K562 (cell line): ENCODE measurements at regions not wholly inside any gene's neighbourhood (a gene's known extent, or its start where the extent isn't known, plus 50 kb on each side); places are given as distances from the start of the nearest gene placed in this dataset.

ENCODE experiments used
- ATAC-seq: fragments of 200-7000 bp; cut with Tn5 transposase; 3 replicates; pipeline ENCODE4 v1.9.1; 2020; ENCODE audit warnings: moderate library complexity
- BruUV-seq: library from RNA; stranded (reverse); fragments of 400-500 nt; replicated peaks from 2 replicates; lab custom pipeline; 2021; lab: Mats Ljungman, UMichigan
- CTCF ChIA-PET: fragments of 300-600 bp; formaldehyde crosslinking; extraction: SDS; loops from one replicate; lab custom pipeline; 2021; ENCODE audit warnings: low intra/inter-chr PET ratio; lab: Yijun Ruan, JAX
- POLR2A ChIA-PET: fragments of 300-600, 350-650 bp; sonication (Branson Sonifier 250); formaldehyde crosslinking; extraction: SDS; loops from one replicate; lab custom pipeline; 2021; ENCODE audit warnings: antibody characterized with exemption, inconsistent platforms; lab: Yijun Ruan, JAX
- DNase-seq, 4 experiments: peaks; one replicate each; pipeline versions ENCODE4 v3.0.0 to v3.0.0-alpha.2; 2011 to 2018; ENCODE audit warnings: low spot score in 3 of 4, mixed read lengths in 3 of 4; ENCODE audit errors: extremely low read depth in 1 of 4
- FAIRE-seq: peaks from 2 replicates; lab custom pipeline; 2011; peaks lifted over from hg19 to GRCh38; lab: Jason Lieb, UNC
- H2AFZ ChIP-seq: 2 replicates; pipeline ENCODE4 v1.6.0; 2011; ENCODE audit warnings: low read depth, low read length, control low read depth, inconsistent platforms
- H3K27ac ChIP-seq: fragments of 200-600 bp; 3 replicates; pipeline ENCODE4 v1.8.0; 2011; ENCODE audit warnings: low read depth, mild to moderate bottlenecking, control low read depth, inconsistent platforms, low read length, moderate library complexity, mixed read lengths; ENCODE audit errors: extremely low read depth
- H3K27me3 ChIP-seq, 2 experiments: fragments of 300-600 bp in 1 of 2; 2 replicates in 1 of 2; 3 replicates in 1 of 2; pipeline versions ENCODE4 v1.6.0 to v1.8.0; 2011; ENCODE audit warnings: inconsistent platforms in 2 of 2, low read length in 2 of 2, mild to moderate bottlenecking in 1 of 2, mixed read lengths in 1 of 2, moderate library complexity in 1 of 2; ENCODE audit not compliant: control insufficient read depth in 2 of 2, insufficient read depth in 2 of 2
- H3K36me3 ChIP-seq: fragments of 300-600 bp; 3 replicates; pipeline ENCODE4 v1.8.0; 2011; ENCODE audit warnings: mild to moderate bottlenecking, low read length, inconsistent platforms; ENCODE audit not compliant: control insufficient read depth, insufficient read depth
- H3K4me1 ChIP-seq, 2 experiments: fragments of 200-600 bp in 1 of 2; replicated peaks in 1 of 2; 2 replicates in 1 of 2; 3 replicates in 1 of 2; pipeline versions ENCODE4 v1.5.1 to v1.8.0; 2011; ENCODE audit warnings: inconsistent platforms in 2 of 2, low read length in 2 of 2, mild to moderate bottlenecking in 1 of 2, mixed read lengths in 1 of 2, moderate library complexity in 1 of 2; ENCODE audit not compliant: control insufficient read depth in 2 of 2, insufficient read depth in 2 of 2
- H3K4me2 ChIP-seq: 2 replicates; pipeline ENCODE4 v1.6.1; 2011; ENCODE audit warnings: low read length, control low read depth, inconsistent platforms, mixed read lengths; ENCODE audit not compliant: insufficient read depth
- H3K4me3 ChIP-seq: fragments of 200-600 bp; sonication (generic), shearing (Covaris generic); 2 replicates; pipeline ENCODE4 v1.5.1; 2016; ENCODE audit warnings: control low read depth, inconsistent platforms
- H3K79me2 ChIP-seq: fragments of 200-600 bp; 3 replicates; pipeline ENCODE4 v1.8.0; 2011; ENCODE audit warnings: low read length, inconsistent platforms; ENCODE audit not compliant: control insufficient read depth, insufficient read depth
- H3K9ac ChIP-seq, 2 experiments: 2 replicates each; pipeline versions ENCODE4 v1.6.0 to v1.6.1; 2011; ENCODE audit warnings: low read depth in 2 of 2, low read length in 2 of 2, control low read depth in 1 of 2, inconsistent platforms in 1 of 2, mild to moderate bottlenecking in 1 of 2, mixed read lengths in 1 of 2; ENCODE audit not compliant: insufficient read depth in 1 of 2
- H3K9me1 ChIP-seq: one replicate; pipeline ENCODE4 v1.6.0; 2011; ENCODE audit warnings: inconsistent platforms, mild to moderate bottlenecking, low read length, moderate library complexity; ENCODE audit not compliant: control insufficient read depth, insufficient read depth
- H3K9me3 ChIP-seq: replicated peaks from 2 replicates; pipeline ENCODE4 v1.5.1; 2011; ENCODE audit warnings: low read depth, low read length, inconsistent platforms; ENCODE audit not compliant: control insufficient read depth, insufficient read depth
- H4K20me1 ChIP-seq: replicated peaks from 2 replicates; pipeline ENCODE4 v1.6.1; 2011; ENCODE audit warnings: low read length, inconsistent platforms, mixed read lengths; ENCODE audit not compliant: control insufficient read depth, insufficient read depth
- CBX2 ChIP-seq: fragments of 200-600 bp; sonication (generic); IDR thresholded peaks from one replicate; pipeline ENCODE4 v1.6.1; 2012; ENCODE audit warnings: mild to moderate bottlenecking, low read length, inconsistent platforms; ENCODE audit not compliant: insufficient read depth, poor library complexity, severe bottlenecking
- DMBX1 ChIP-seq: fragments of 250-450 bp; sonication (Bioruptor Pico); IDR thresholded peaks from 2 replicates; pipeline ENCODE4 v1.8.0; 2022; ENCODE audit warnings: inconsistent platforms, mild to moderate bottlenecking, moderate library complexity, borderline replicate concordance
- FUS ChIP-seq: fragments of 200-400 bp; formaldehyde crosslinking; optimal IDR thresholded peaks from 2 replicates; pipeline ENCODE3; 2017; ENCODE audit warnings: low read depth, low read length
- HOXB6 ChIP-seq: fragments of 250-450 bp; sonication (Bioruptor Pico); IDR thresholded peaks from 2 replicates; pipeline ENCODE4 v1.5.1; 2022; ENCODE audit warnings: mild to moderate bottlenecking, borderline replicate concordance
- NR2F6 ChIP-seq: fragments of 450-650 bp; formaldehyde crosslinking; IDR thresholded peaks from 2 replicates; pipeline ENCODE4 v1.4.0; 2020; ENCODE audit warnings: mild to moderate bottlenecking
- PBX2 ChIP-seq, 2 experiments: IDR thresholded peaks in 1 of 2; conservative IDR thresholded peaks in 1 of 2; 2 replicates each; pipeline ENCODE4 v1.6.1; 2016; ENCODE audit warnings: low read depth in 2 of 2, mild to moderate bottlenecking in 1 of 2, missing compliant biosample characterization in 1 of 2, missing genetic modification characterization in 1 of 2, moderate library complexity in 1 of 2
- PTRF ChIP-seq: fragments of 450-650 bp; IDR thresholded peaks from 2 replicates; pipeline ENCODE4 v1.6.1; 2016; ENCODE audit warnings: mild to moderate bottlenecking, missing genetic modification characterization, missing compliant biosample characterization
- PTTG1 ChIP-seq: fragments of 450-650 bp; IDR thresholded peaks from 2 replicates; pipeline ENCODE4 v1.6.1; 2016; ENCODE audit warnings: low read depth, mild to moderate bottlenecking, missing genetic modification characterization, missing compliant biosample characterization
- SNRNP70 ChIP-seq: fragments of 200-400 bp; formaldehyde crosslinking; optimal IDR thresholded peaks from 2 replicates; pipeline ENCODE3; 2017; ENCODE audit warnings: low read depth, low read length
- TAF9B ChIP-seq: fragments of 450-650 bp; IDR thresholded peaks from 2 replicates; pipeline ENCODE4 v1.6.1; 2018; ENCODE audit warnings: mild to moderate bottlenecking; ENCODE audit not compliant: partially characterized antibody
- WHSC1 ChIP-seq: IDR thresholded peaks from one replicate; pipeline ENCODE4 v1.6.1; 2012; ENCODE audit warnings: low read length, control low read depth, inconsistent platforms
- ZBTB17 ChIP-seq: fragments of 450-650 bp; formaldehyde crosslinking; IDR thresholded peaks from 2 replicates; pipeline ENCODE4 v1.4.0; 2020; ENCODE audit warnings: mild to moderate bottlenecking
- ZNF146 ChIP-seq: IDR thresholded peaks from one replicate; pipeline ENCODE4 v1.6.1; 2018; ENCODE audit warnings: missing compliant biosample characterization; ENCODE audit not compliant: unreplicated experiment
- ZNF263 ChIP-seq: sonication (generic); formaldehyde crosslinking; IDR thresholded peaks from 2 replicates; pipeline ENCODE4 v1.8.0; 2022; ENCODE audit warnings: mild to moderate bottlenecking, missing genetic modification reagents, borderline replicate concordance
- WGBS: fragments of 100-300 bp; shearing (Covaris generic); methylation state at CpG from one replicate; pipeline ENCODE4 v1.1.6; 2016; ENCODE audit warnings: low coverage, mixed read lengths; ENCODE audit not compliant: insufficient coverage; ENCODE audit errors: missing lambda C conversion rate; 5-methylcytosine and 5-hydroxymethylcytosine counted together
- in situ Hi-C: fragments of 300-500 bp; cut with MboI; formaldehyde crosslinking; loops from 4 replicates; pipeline ENCODE4 v1.15.0; 2018; ENCODE audit warnings: inconsistent platforms, mixed read lengths
- intact Hi-C: fragments of 100-400 bp; cut with micrococcal nuclease; formaldehyde crosslinking; loops from 2 replicates; pipeline ENCODE4 v1.14.2; 2022

GRCh38 chr5:2366816-2367215 is 384.7 kb downstream of the IRX2 start:
- no peaks in the 10 kb centered on the region for H3K9me3 ChIP-seq
- no peaks in the 10 kb centered on the region for H3K79me2 ChIP-seq
- in situ Hi-C loops, result no loop called here
- BruUV-seq, result no TSS peak
- ATAC-seq (no peak), DNase-seq (no peak), FAIRE-seq (no peak)
- WGBS, result under 1% methylated on average over 9 of the region's 9 CpGs
- no peaks in the 10 kb centered on the region for H3K36me3 ChIP-seq
- no peaks in the 10 kb centered on the region for H3K9me1 ChIP-seq
- no peaks in the 10 kb centered on the region for H3K4me1 ChIP-seq
- H4K20me1 ChIP-seq, result no peaks in the 10 kb centered on the region; the same call in 1 of the 2 replicates
- no peak for TF ChIP-seq ZNF146 (CRISPR knock-in tag)
- no peak for TF ChIP-seq SNRNP70
- TF ChIP-seq PBX2 (CRISPR knock-in tag; IDR thresholded peaks at IDR 0.05; ENCODE audit: low read depth), result no peak
- no peak for TF ChIP-seq PBX2 (tag; conservative IDR thresholded peaks at IDR 0.05; ENCODE audit: low read depth)
- TF ChIP-seq ZBTB17 (CRISPR knock-in tag), result no peak
- no peak for TF ChIP-seq CBX2
- no peak for TF ChIP-seq NR2F6 (CRISPR knock-in tag)
- no peak for TF ChIP-seq DMBX1 (CRISPR knock-in tag)
- TF ChIP-seq HOXB6 (CRISPR knock-in tag), result no peak
- TF ChIP-seq PTTG1 (tag), result no peak
- no peak for TF ChIP-seq ZNF263 (CRISPR knock-in tag)
- no peak for TF ChIP-seq TAF9B
- no peak for TF ChIP-seq WHSC1
- TF ChIP-seq FUS, result no peak
- no peak for TF ChIP-seq PTRF
- H3K9ac ChIP-seq, result no peak overlapping the region
- no peak overlapping the region for H3K27ac ChIP-seq
- H3K27me3 ChIP-seq, result peaks cover 0 to 6% of the 10 kb centered on the region in 2 experiments; a peak in 1 of 5 replicates
- intact Hi-C loops, result no loop called here
- POLR2A ChIA-PET, result interaction anchor here (0.6 kb wide), 1 partner anchor 1081 kb away, joined by 4 read pairs; no protein-coding TSS in a partner anchor
- no peak overlapping the region for H3K4me3 ChIP-seq
- CTCF ChIA-PET, result no interaction called here
- H3K4me2 ChIP-seq, result no peak overlapping the region
- H2AFZ ChIP-seq, result no peak overlapping the region
